ENCODE measurements at regions not wholly inside any gene's neighbourhood (a gene's known extent, or its start where the extent isn't known, plus 50 kb on each side); places are given as distances from the start of the nearest gene placed in this dataset.

DNA sequence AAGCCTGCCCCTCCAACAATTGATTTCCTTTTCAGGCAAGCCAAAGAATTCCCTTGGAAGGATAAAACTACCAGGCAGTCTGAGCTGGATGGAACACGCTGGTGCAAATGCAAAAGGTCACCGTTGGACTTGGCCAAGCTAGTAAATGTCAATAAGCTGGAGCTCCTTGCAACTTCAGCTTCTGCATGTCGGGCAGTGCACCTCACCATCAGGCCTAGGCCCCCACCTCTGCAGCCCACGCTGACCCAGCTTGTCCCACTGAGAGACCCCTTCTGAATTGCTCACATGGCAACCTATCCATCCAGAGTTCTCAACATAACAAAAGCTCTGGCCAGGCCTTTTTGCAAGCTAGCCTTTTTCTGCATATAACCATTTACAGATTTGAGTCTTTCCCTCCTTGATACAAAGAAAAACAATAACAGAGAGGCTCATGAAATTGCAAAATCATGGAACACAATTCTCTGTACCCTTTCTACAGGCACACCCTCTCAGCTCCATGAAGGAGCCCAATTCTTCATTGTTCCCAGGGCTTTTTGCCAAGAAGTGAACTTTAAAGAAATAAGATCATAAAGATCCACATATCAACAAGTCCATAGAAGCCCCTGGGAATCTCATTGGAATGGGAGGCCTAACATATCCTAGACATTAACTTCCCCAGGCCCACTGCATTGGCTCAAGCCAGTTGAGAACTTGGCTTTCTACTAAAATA lies 123.9 kb upstream of the SLIT3 start:
- no peaks in the 10 kb centered on the region for H3K9me3 ChIP-seq (ENCODE audit: control extremely low read depth in 1 of 5, control insufficient read depth in 4 of 5, insufficient read depth in 2 of 5, low read depth in 1 of 5, low read length in 4 of 5)
- ChIA-PET CTCF (no interaction called here), POLR2A (no interaction called here)
- no peaks in the 10 kb centered on the region for H3K4me1 ChIP-seq (ENCODE audit: control extremely low read depth in 1 of 4, control insufficient read depth in 4 of 4, insufficient read depth in 4 of 4, low read length in 3 of 4)
- H3K27ac ChIP-seq (ENCODE audit: insufficient read depth in 1 of 2, low read depth in 1 of 2, low read length in 2 of 2, poor library complexity in 1 of 2, severe bottlenecking in 2 of 2), result no peak overlapping the region
- WGBS (ENCODE audit: insufficient coverage), result 95% methylated on average over 4 of the region's 4 CpGs
- no peaks in the 10 kb centered on the region for H3K36me3 ChIP-seq (ENCODE audit: control insufficient read depth in 4 of 4, insufficient read depth in 4 of 4, low read length in 3 of 4)
- no peak for DNase-seq
- H3K4me3 ChIP-seq (ENCODE audit: control insufficient read depth in 1 of 7, extremely low read depth in 1 of 7, insufficient read depth in 4 of 7, low read depth in 2 of 7, low read length in 6 of 7), result no peak overlapping the region
- H3K27me3 ChIP-seq (replicated peaks in 2 of 5; ENCODE audit: control insufficient read depth in 4 of 5, insufficient read depth in 5 of 5, low read length in 4 of 5), result no peaks in the 10 kb centered on the region

DNA sequence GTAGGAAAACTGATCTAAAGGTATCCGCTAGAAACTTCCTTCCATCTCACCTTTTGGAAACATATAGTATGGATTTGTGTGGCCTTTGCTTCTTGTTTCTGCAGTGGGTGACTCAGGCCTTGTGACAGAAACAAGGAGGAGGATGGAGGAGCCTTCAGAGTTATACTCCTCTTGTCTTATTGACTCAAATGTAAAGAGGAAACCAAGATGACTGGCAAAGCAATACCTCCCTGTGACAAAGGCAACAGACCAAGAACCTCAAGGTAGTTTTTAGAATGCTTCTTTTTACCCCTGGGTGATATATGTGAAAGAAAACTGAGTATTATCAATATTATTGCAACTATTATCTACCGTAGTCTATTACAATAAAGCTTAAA lies 123.3 kb upstream of the SLIT3 start:
- POLR2A ChIA-PET, result no interaction called here

DNA sequence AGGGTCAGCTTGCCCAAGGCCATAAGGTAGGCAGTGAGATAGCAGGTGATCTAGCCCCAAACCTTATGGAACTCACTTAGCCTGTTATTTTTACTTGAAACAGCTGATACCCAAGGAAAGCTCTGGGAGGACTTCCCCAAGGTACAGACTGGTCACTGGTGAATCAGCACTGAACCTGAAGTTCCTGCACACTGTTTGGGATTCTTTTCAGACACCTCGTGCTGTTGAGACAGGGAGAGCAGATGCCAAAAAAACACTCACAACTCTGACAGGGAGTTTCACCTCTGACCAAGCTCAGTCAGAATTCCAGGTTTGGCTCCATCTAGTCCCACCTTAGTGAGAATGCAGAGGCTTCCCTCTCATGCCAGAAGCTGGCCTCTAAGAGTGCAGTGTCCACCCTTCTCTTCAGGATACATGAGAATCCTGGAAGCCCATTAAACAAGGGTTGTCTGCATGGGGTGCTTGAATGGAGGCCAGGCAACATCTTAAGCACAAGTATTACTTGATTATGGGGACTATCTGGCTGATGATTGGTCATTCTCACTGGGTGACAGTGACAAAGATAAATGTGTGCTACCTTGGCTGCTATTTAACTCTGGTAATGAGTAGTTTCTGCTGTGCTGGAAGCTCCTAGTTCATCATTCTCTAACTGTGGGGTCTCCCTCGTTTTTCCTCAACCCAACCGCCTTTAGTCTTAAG lies 122.8 kb upstream of the SLIT3 start:
- 100% methylated on average over 2 of the region's 3 CpGs for WGBS (ENCODE audit: insufficient coverage)
- DNase-seq, result no peak
- no peak overlapping the region for H3K27ac ChIP-seq (ENCODE audit: insufficient read depth in 1 of 2, low read depth in 1 of 2, low read length in 2 of 2, poor library complexity in 1 of 2, severe bottlenecking in 2 of 2)
- CTCF ChIA-PET, result no interaction called here
- H3K9me3 ChIP-seq (ENCODE audit: control extremely low read depth in 1 of 5, control insufficient read depth in 4 of 5, insufficient read depth in 2 of 5, low read depth in 1 of 5, low read length in 4 of 5), result no peaks in the 10 kb centered on the region
- H3K4me1 ChIP-seq (ENCODE audit: control extremely low read depth in 1 of 4, control insufficient read depth in 4 of 4, insufficient read depth in 4 of 4, low read length in 3 of 4), result no peaks in the 10 kb centered on the region
- no peak overlapping the region for H3K4me3 ChIP-seq (ENCODE audit: control insufficient read depth in 1 of 7, extremely low read depth in 1 of 7, insufficient read depth in 4 of 7, low read depth in 2 of 7, low read length in 6 of 7)
- no peaks in the 10 kb centered on the region for H3K36me3 ChIP-seq (ENCODE audit: control insufficient read depth in 4 of 4, insufficient read depth in 4 of 4, low read length in 3 of 4)
- POLR2A ChIA-PET, result no interaction called here
- no peaks in the 10 kb centered on the region for H3K27me3 ChIP-seq (replicated peaks in 2 of 5; ENCODE audit: control insufficient read depth in 4 of 5, insufficient read depth in 5 of 5, low read length in 4 of 5)

More for the DNA sequence above, 123.3 kb upstream of the SLIT3 start:
- H3K4me3 ChIP-seq (ENCODE audit: control insufficient read depth in 1 of 7, extremely low read depth in 1 of 7, insufficient read depth in 4 of 7, low read depth in 2 of 7, low read length in 6 of 7), result no peak overlapping the region
- no CpG with 5 or more reads among the region's 2 CpGs for WGBS (ENCODE audit: insufficient coverage)
- H3K36me3 ChIP-seq (ENCODE audit: control insufficient read depth in 4 of 4, insufficient read depth in 4 of 4, low read length in 3 of 4), result no peaks in the 10 kb centered on the region
- H3K27me3 ChIP-seq (replicated peaks in 2 of 5; ENCODE audit: control insufficient read depth in 4 of 5, insufficient read depth in 5 of 5, low read length in 4 of 5), result no peaks in the 10 kb centered on the region
- no peak overlapping the region for H3K27ac ChIP-seq (ENCODE audit: insufficient read depth in 1 of 2, low read depth in 1 of 2, low read length in 2 of 2, poor library complexity in 1 of 2, severe bottlenecking in 2 of 2)
- CTCF ChIA-PET, result no interaction called here
- DNase-seq, result no peak
- H3K4me1 ChIP-seq (ENCODE audit: control extremely low read depth in 1 of 4, control insufficient read depth in 4 of 4, insufficient read depth in 4 of 4, low read length in 3 of 4), result no peaks in the 10 kb centered on the region
- H3K9me3 ChIP-seq (ENCODE audit: control extremely low read depth in 1 of 5, control insufficient read depth in 4 of 5, insufficient read depth in 2 of 5, low read depth in 1 of 5, low read length in 4 of 5), result no peaks in the 10 kb centered on the region

DNA sequence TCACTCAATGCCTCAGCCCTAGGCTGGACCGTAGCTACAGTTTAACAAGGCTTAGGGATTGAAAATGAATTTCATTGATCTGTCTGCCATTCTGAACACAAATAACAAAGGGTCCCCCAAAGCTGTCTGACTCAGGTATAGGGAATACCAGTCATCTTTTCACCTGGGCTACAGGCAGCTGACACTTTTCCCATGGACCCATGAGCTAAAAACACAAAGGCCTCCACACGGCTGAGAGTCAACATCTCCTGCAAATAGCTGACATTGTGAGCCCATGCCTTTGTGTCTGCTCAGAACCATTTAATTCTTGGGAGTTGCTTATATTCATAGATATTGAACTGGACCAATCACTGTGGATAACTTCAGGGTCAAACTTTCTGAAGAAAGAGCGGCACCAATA lies 121.1 kb upstream of the SLIT3 start:
- no peaks in the 10 kb centered on the region for H3K4me1 ChIP-seq (ENCODE audit: control extremely low read depth in 1 of 4, control insufficient read depth in 4 of 4, insufficient read depth in 4 of 4, low read length in 3 of 4)
- ChIA-PET POLR2A (no interaction called here), CTCF (no interaction called here)
- 100% methylated on average over 3 of the region's 3 CpGs for WGBS (ENCODE audit: insufficient coverage)
- H3K27ac ChIP-seq (ENCODE audit: insufficient read depth in 1 of 2, low read depth in 1 of 2, low read length in 2 of 2, poor library complexity in 1 of 2, severe bottlenecking in 2 of 2), result no peak overlapping the region
- H3K27me3 ChIP-seq (replicated peaks in 2 of 5; ENCODE audit: control insufficient read depth in 4 of 5, insufficient read depth in 5 of 5, low read length in 4 of 5), result no peaks in the 10 kb centered on the region
- no peak for DNase-seq
- no peak overlapping the region for H3K4me3 ChIP-seq (ENCODE audit: control insufficient read depth in 1 of 7, extremely low read depth in 1 of 7, insufficient read depth in 4 of 7, low read depth in 2 of 7, low read length in 6 of 7)
- H3K9me3 ChIP-seq (ENCODE audit: control extremely low read depth in 1 of 5, control insufficient read depth in 4 of 5, insufficient read depth in 2 of 5, low read depth in 1 of 5, low read length in 4 of 5), result peaks cover 0 to 2% (median 0%) of the 10 kb centered on the region in 5 experiments
- no peaks in the 10 kb centered on the region for H3K36me3 ChIP-seq (ENCODE audit: control insufficient read depth in 4 of 4, insufficient read depth in 4 of 4, low read length in 3 of 4)

DNA sequence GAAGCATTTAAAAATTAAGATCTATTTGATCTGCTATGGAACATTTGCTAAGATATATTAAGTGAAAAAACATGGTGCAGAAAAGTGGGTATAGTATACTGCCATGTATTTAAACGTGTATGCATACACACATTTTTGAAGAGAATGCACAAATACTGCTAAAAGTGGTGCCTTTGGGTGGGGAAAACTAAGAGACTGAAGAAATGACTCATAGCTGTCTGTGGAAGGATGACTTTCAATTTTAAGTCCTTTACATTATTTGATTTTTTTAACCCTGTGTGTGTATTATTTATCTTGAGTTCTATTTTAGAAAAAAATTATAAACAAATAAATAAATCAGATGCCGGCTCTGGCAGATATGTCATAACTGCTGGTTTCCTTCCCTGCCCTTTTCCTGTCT lies 120.7 kb upstream of the SLIT3 start:
- WGBS (ENCODE audit: insufficient coverage), result 100% methylated on average over 1 of the region's 2 CpGs
- Histone ChIP-seq H3K27ac (ENCODE audit: insufficient read depth in 1 of 2, low read depth in 1 of 2, low read length in 2 of 2, poor library complexity in 1 of 2, severe bottlenecking in 2 of 2) (no peak overlapping the region), H3K9me3 (ENCODE audit: control extremely low read depth in 1 of 5, control insufficient read depth in 4 of 5, insufficient read depth in 2 of 5, low read depth in 1 of 5, low read length in 4 of 5) (peaks cover 0 to 2% (median 0%) of the 10 kb centered on the region in 5 experiments), H3K36me3 (ENCODE audit: control insufficient read depth in 4 of 4, insufficient read depth in 4 of 4, low read length in 3 of 4) (no peaks in the 10 kb centered on the region), H3K4me1 (ENCODE audit: control extremely low read depth in 1 of 4, control insufficient read depth in 4 of 4, insufficient read depth in 4 of 4, low read length in 3 of 4) (no peaks in the 10 kb centered on the region), H3K4me3 (ENCODE audit: control insufficient read depth in 1 of 7, extremely low read depth in 1 of 7, insufficient read depth in 4 of 7, low read depth in 2 of 7, low read length in 6 of 7) (no peak overlapping the region), H3K27me3 (replicated peaks in 2 of 5; ENCODE audit: control insufficient read depth in 4 of 5, insufficient read depth in 5 of 5, low read length in 4 of 5) (no peaks in the 10 kb centered on the region)
- CTCF ChIA-PET, result no interaction called here
- POLR2A ChIA-PET, result no interaction called here
- no peak for DNase-seq

DNA sequence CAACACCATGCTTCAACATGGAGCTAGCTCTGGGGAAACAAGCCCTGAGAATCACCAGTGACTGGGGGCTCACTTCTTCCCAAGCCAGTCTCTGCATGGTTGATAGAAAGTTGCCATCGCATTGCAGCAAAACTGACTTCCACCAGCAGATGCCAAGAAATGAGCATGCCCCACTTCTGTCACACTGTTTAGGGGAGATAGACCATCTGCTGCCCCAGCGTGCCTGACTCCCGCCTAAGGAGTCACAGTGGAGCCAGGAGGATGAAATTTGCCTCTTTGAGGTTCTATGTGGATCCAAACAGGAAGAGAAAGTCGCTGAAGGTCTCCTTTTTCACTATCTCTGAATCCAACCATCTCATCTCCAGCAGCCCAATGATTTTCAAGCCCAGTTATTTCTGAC lies 116.7 kb upstream of the SLIT3 start:
- H3K9me3 ChIP-seq (ENCODE audit: control extremely low read depth in 1 of 5, control insufficient read depth in 4 of 5, insufficient read depth in 2 of 5, low read depth in 1 of 5, low read length in 4 of 5), result peaks cover 0 to 2% (median 0%) of the 10 kb centered on the region in 5 experiments
- H3K27ac ChIP-seq (ENCODE audit: insufficient read depth in 1 of 2, low read depth in 1 of 2, low read length in 2 of 2, poor library complexity in 1 of 2, severe bottlenecking in 2 of 2), result no peak overlapping the region
- POLR2A ChIA-PET, result no interaction called here
- no peaks in the 10 kb centered on the region for H3K36me3 ChIP-seq (ENCODE audit: control insufficient read depth in 4 of 4, insufficient read depth in 4 of 4, low read length in 3 of 4)
- CTCF ChIA-PET, result no interaction called here
- DNase-seq, result no peak
- no peaks in the 10 kb centered on the region for H3K27me3 ChIP-seq (replicated peaks in 2 of 5; ENCODE audit: control insufficient read depth in 4 of 5, insufficient read depth in 5 of 5, low read length in 4 of 5)
- H3K4me1 ChIP-seq (ENCODE audit: control extremely low read depth in 1 of 4, control insufficient read depth in 4 of 4, insufficient read depth in 4 of 4, low read length in 3 of 4), result no peaks in the 10 kb centered on the region
- 94% methylated on average over 4 of the region's 4 CpGs for WGBS (ENCODE audit: insufficient coverage)
- H3K4me3 ChIP-seq (ENCODE audit: control insufficient read depth in 1 of 7, extremely low read depth in 1 of 7, insufficient read depth in 4 of 7, low read depth in 2 of 7, low read length in 6 of 7), result no peak overlapping the region

DNA sequence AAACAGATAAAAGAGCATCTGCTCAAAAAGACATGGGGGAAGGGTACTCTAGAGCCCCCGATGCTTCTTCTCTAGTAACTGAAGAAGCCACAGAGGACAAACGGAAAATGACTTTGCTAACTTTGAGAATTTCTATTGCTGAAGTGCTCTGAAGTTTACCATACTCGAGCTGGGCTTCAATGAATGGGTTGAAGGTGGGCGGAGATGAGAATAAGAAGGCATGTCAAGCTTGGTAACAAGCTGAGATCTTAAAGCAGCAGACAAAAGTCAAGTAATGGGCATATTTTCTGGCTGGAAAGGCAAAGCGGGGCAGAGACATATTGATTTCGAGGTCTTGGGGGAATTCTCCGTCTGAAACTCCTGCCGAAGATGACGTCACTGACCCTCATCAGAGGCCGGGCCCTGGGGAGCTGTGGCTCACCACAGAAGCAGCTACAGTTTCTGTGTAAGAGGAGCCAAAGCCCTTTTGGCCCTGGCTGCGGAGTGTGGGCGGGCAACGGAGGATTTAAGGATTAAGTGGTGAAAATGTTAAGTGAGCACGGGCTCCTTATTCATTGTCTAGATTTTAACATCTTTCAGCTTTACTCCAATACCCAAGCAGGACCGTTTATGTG lies 115.8 kb upstream of the SLIT3 start:
- DNase-seq, result no peak
- H3K27me3 ChIP-seq (replicated peaks in 2 of 5; ENCODE audit: control insufficient read depth in 4 of 5, insufficient read depth in 5 of 5, low read length in 4 of 5), result no peaks in the 10 kb centered on the region
- no peak overlapping the region for H3K4me3 ChIP-seq (ENCODE audit: control insufficient read depth in 1 of 7, extremely low read depth in 1 of 7, insufficient read depth in 4 of 7, low read depth in 2 of 7, low read length in 6 of 7)
- H3K9me3 ChIP-seq (ENCODE audit: control extremely low read depth in 1 of 5, control insufficient read depth in 4 of 5, insufficient read depth in 2 of 5, low read depth in 1 of 5, low read length in 4 of 5), result peaks cover 0 to 2% (median 0%) of the 10 kb centered on the region in 5 experiments
- no peak overlapping the region for H3K27ac ChIP-seq (ENCODE audit: insufficient read depth in 1 of 2, low read depth in 1 of 2, low read length in 2 of 2, poor library complexity in 1 of 2, severe bottlenecking in 2 of 2)
- CTCF ChIA-PET, result no interaction called here
- no peaks in the 10 kb centered on the region for H3K4me1 ChIP-seq (ENCODE audit: control extremely low read depth in 1 of 4, control insufficient read depth in 4 of 4, insufficient read depth in 4 of 4, low read length in 3 of 4)
- H3K36me3 ChIP-seq (ENCODE audit: control insufficient read depth in 4 of 4, insufficient read depth in 4 of 4, low read length in 3 of 4), result no peaks in the 10 kb centered on the region
- WGBS (ENCODE audit: insufficient coverage), result 99% methylated on average over 10 of the region's 15 CpGs
- POLR2A ChIA-PET, result no interaction called here
